Activated CD4-positive, alpha-beta T cell treated with anti-CD3 and anti-CD28 coated beads, Interleukin-10, Interleukin-2, amounts not matched to agents 100 ng/mL and 50 ng/mL, durations not matched to agents 16 hours and 8 hours (primary cell): ENCODE measurements at regions not wholly inside any gene's neighbourhood (a gene's known extent, or its start where the extent isn't known, plus 50 kb on each side); places are given as distances from the start of the nearest gene placed in this dataset.
A peak's percentile ranks its signal among the peaks of the same experiment; 100 is the strongest.
"Not testable (repeated sequence)": the region's sequence is repeated elsewhere in the genome, so short reads cannot be mapped to it uniquely, and the experiment has no call there.

Experiments used
- DNase-seq: peaks from one replicate; pipeline ENCODE4 v3.0.0-alpha.2; 2020

DNA sequence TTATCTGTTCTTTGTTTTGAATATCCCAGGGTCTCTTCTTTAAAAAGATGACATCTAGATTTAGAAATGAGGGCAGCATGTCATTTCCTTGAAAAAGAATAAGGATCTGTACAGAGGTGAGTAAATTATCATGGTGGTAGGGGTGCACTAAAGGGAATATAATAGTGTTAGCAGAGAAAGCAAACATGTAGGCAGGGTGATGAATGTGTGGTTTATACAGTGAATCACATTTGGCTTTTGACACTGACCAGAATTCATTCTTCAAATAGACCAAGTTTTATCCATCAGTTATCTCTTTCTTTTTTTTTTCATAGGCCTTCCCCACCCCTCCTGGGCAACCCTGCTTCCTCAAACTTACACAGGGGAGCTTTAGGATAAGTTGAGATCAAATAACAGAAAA is 184.5 kb upstream of the LRP1B start:
- no peak for DNase-seq

DNA sequence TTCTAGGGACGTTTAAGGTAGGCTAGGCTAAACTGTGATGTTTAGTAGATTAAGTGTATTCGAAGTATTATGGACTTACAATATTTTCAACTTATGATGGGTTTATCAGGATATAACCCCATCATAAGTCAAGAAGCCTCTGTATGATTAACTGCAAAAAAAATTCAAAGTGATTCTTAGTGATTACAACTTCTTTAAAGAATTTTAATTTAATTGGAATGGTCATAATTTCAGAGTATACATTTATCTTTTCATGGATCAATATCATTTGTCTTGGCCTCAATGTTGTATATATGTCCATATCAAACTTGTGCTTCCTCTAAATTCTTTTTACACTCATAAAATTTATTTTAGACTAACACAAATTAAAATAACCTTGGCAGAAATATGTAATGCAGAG is 183.3 kb upstream of the LRP1B start:
- DNase-seq: no peak

DNA sequence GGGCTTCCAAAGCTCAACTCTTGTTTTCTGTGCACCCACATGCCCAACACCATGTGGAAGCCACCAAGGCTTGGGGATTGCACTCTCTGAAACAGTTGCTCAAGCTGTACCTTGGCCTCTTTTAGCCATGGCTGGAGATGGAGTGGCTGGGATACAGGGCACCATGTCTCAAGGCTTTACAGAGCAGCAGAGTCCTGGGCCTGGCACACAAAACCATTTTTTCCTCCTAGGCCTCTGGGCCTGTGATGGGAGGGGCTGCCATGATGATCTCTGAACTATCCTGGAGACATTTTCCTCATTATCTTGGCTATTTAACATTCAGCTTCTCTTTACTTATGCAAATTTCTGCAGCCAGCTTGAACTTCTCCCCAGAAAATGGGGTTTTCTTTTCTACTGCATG is 179.7 kb upstream of the LRP1B start:
- DNase-seq: no peak

DNA sequence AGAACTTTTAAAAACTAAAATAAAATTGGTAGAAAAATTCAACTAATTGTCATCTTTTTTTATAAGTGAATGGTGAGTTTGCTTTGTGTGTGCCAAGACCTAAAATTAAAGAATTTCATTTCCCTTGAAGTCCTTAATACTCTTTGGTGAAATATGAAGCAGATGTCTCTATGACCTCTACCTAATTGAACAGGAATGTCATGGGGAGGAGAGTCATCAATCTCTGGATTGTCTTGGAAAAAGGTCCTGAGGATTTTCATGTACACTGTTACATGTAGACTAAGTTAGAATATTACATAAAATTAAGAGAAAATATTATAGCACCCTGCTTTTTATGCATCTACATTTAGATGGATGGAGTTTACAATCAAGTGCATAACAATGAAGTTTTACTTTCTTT is 177.9 kb upstream of the LRP1B start:
- no peak for DNase-seq

DNA sequence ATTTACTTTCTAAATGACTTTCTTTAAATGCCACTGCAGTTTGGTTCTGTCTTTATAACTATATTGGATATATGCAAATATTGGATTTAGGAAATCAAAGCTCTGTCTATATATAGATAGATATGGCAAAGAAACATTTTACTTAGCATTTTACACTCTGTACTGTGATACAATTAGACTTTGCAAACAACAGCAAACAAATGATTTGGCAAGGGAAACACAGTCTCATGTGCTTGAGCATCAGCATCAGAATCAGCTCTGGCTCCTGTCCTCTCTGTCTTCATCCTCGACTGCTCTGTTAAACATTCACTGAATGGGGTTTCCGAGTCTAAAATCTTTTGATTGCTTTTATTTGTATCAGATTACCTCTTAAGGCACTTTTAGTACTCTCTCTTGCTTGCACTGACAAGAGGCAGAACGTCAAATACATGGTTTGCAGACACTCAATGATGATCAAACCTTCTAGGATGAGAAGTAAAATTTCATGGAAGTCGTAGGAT is 176.8 kb upstream of the LRP1B start:
- DNase-seq: no peak

DNA sequence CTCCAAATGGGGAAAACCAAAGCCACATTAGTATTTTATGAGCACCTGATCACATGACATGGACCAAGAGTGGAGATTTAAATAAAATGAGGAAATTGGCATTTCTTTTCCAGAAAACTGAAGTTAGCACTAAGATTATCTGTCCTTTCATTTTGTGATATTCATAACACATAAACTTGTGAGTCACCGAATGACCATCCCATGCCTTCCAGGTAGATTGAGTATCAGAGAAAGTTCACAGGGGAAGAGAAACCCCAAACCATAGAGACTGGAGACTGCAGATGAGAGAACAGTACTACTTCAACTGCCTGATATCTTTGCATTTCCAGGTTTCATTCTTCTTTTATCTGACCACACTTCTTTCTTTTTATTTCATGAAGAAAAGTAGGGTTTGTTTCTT is 176.3 kb upstream of the LRP1B start:
- no peak for DNase-seq

DNA sequence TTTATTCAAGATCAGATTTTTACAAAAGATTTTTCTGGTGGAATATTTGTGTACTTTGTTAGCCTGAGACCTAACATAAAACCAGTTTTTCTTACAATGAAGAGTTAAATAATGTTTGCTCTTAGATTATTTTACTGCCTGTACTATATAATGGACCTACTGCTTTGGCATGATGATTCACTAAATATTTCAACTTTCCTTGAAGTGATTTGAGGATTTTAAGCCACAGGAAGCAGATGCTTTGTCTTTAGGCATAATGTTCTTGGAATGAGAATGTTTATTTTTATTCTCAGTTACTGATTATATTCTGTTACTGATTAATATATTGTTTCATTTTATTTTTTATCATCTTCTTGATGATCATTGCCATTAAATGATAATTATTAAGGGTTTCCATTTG is 175.3 kb upstream of the LRP1B start:
- no peak for DNase-seq

DNA sequence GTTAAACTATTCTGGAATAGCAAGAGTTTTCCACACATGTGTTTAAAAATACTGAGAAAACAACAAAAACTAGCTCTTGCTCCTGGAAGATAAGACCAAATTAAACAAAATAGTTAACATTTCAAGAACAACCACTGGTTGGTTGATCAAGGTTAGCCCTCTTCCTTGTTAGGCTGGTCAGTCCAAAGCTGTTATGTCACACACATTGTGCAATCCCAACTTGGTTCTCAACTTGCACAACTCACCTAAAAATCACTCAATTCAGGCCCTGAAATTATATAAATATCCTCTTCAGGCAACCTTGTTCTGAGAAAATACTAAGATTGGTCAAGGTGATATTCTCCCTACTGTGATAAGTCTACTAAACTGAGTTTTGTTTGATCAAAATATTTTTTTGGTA is 169.7 kb upstream of the LRP1B start:
- DNase-seq: no peak

DNA sequence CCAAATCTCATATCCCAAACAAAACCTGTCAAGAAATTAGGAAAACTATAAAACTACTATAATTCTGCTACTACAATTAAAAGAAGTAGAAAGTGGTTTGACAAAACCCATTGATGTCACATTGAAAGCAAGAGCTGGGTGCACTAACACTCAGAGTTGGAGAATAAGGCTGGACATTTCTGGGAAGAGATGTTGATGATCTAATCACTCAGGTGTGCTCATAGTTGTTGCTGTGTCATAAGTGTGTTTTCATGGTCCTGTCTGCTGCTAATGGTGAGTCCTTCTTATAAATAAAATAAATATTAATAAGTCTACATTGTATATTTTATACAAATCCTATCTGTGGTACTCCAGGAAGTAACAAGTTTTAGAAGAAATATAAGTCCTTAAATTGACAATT is 168.2 kb upstream of the LRP1B start:
- no peak for DNase-seq

DNA sequence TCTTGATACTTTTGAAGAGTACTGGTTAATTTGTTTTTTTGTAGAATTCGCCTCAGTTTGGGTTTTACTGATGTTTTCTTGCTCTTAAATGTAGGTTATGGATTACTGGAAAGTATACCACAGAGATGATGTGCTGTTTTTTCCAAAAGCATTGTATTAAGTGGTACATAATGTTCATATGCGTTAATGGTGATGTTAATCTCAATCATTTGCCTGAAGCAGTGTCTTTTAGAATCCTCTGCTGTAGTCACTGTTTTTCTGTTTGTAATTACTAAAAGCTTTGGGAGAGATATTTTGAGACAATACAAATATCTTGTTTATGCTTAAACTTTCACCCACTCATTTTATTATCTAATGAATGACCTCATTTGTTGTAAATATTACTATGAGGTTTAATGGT is 163.4 kb upstream of the LRP1B start:
- DNase-seq: no peak

DNA sequence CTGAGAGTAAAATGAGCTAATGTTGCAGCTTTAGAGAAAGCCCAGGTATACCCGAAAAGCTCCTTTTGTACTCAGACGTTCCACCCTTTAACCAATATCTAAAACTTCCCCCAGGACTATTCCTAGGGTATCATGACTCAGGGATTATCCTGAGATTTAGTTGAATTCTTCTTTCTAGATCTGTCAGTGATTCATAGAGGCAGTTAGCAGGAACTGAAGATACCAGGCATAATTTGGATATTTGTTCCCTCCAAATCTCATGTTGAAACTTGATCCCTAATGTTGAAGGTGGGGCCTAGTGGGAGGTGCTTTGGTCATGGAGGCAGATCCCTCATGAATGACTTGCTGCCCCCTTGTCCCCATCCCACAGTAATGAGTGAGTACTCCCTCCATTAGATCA is 161.2 kb upstream of the LRP1B start:
- DNase-seq: no peak

DNA sequence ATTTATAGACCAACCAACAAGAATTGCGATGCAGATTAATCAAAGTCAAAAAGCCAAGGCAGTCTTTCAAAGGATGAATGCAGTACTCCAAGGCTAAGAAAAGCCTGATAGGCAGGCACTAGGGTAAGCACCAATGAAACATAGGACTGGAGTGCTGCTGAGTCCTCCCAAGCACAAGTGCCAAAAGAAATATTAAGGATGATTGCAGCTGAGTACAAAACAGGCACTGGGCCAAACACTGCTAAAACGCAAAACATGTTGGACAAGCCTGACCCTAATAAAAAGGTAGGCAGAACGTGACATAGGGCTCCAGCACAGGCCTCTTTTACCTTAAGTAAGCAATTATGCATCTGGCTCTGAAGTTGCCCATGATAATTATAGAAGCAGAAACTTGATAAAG is 160.1 kb upstream of the LRP1B start:
- no peak for DNase-seq

DNA sequence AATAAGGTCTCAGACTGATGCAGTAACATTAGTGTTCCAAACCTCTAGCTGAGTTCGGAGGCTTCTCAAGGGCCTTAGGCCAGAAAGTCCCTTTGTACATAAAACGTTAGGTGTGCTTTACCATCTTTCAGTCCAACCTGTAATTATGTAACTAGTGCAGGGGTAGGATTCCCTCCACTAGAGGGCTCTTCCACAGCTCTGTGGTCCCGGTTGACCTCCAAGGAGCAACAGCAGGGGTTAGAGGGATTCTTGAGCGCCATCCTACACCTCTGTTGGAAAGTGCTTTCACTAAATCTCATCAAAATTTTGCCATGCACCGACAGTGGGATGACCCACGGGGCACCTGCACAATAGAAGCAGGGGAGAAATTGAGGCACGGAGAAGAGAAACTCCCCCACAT is 155.8 kb upstream of the LRP1B start:
- peak; percentile 0 for DNase-seq

DNA sequence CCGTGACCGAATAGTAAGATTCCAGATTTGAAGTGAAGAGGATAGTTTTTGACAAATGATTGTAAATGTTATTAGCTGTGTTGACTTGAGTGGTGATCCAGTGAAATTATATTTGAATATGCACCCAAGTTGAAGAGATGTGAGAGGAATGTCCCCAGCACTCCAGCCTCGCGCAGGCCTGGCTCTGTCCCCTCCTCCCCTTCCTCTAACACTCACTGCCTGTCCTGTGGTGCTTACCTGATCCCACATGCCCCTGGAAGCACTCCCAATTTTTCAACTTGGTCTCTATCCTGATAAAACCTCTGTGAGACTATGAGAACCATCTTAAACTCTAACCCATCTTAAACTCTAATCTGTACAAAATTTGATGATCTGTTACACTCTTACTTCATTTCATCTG is 154.7 kb upstream of the LRP1B start:
- DNase-seq: no peak

DNA sequence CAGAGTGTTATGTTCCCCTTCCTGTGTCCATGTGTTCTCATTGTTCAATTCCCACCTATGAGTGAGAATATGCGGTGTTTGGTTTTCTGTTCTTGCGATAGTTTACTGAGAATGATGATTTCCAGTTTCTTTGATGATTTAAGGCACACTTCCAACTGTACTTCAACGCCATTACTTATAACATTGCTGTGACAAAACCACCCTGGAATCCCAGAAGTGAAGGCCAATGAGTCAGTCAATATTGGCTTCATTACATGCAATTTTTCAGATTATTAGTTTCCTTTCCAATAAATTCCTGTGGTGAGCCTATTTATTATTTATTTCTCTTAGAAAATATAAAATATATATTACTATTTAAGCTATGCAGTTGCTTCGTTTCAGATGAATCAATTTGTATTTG is 153.5 kb upstream of the LRP1B start:
- not testable (repeated sequence) for DNase-seq

DNA sequence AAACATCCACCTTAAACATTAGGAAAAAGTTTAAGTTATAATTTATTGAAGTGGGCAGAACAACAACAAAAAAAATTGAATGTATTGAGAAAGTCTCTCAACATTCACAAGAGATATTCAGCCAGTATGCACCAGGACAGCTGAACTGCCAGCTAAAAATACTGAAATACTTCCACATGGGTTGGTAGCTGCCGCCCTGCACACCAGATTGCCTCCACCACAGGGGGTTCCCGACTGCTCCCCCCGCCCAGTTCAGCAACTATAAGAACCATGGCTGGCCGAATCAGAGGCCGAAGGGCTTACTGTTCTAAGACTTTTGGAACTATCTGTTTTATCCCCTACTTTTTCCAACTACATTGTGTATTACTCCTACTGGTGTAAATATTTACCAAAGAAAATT is 150.0 kb upstream of the LRP1B start:
- DNase-seq: no peak

DNA sequence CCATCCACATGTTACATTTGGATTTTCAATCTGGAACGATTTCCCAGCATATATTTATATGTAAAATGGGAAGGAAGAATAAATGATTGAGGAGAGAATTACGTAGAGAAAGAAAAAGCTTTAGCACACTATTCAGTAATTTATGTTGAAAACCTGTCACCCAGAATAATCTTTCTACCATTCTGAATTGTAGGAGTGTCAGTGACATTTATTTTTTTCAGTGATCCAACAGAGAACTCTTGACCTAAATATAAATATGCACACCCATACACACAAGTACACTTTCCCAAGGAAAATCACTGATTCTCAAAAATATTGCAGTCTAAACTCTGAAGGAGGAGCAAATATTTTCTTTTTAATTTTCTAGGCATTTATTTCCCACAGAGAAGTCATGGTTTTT is 140.2 kb upstream of the LRP1B start:
- no peak for DNase-seq

DNA sequence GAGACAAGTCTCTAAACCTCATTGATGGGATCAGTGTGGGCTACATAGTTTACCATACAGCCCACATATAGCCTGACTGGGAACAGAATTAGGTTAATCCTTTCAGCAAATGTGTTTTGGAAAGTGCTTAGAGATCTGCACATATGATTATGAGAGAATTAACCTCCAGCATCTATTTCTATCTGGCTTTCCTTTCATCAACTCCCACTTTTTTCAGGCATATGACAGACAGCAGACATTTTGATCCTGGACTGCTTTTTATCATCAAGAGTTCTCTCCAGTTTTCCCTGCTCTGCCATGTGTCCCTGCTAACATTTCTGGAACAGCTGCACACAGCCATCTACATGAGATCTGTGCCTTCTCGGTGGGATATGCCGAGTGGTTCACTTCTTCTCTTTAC is 139.5 kb upstream of the LRP1B start:
- no peak for DNase-seq

DNA sequence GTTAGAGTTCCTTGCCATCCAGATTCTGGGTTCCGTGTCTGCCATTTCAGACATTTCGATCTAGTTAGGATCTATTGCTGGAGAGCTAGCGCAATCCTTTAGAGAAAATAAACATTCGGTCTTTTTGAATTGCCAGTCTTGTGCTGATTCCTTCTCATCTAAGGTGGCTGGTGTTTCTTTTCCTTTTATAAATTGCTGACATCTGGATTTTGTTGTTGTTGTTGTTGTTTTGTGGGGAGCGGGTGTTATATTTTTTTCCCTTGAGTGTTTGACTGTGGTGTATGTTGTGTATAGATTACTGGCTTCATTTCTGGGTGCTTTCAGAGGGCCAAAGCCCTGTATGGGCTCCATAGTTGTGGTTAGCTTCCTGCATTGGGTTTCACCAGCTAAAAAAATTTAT is 128.5 kb upstream of the LRP1B start:
- DNase-seq: no peak

DNA sequence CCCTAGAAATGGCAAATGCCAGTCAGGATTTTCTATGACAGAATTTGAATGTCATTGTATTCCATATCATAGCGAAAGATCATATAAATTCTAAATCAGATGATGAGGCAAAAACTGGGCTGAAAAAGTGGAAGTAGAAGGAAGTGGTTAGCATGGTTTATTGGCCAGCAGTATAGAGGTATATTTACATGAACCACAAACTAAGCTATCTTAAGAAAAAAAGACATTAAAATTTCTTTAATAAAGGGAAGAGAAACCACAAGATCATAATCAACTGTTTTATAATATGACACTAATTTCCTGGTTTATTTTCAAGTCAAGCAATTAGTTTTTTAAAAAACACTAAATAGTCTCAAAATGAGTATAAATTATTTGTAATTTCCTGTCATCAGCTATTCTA is 123.2 kb upstream of the LRP1B start:
- DNase-seq: no peak

DNA sequence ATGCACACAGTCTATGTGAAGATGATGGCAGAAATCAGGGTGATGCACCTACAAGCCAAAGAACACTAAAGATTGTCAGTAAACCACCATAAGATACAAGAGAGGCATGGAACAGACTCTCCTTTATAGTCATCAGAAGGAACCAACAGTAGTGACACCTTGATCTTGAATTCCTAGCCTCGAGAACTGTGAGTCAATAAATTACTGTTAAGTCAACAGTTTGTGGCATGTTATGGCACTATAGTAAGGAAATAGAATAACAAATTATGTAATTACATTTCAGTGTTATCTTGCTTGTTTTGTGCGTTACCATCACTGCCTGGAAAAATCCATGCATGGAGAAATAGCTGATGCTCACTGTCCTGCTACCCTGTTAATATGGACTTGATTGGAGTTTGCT is 110.2 kb upstream of the LRP1B start:
- DNase-seq: no peak

DNA sequence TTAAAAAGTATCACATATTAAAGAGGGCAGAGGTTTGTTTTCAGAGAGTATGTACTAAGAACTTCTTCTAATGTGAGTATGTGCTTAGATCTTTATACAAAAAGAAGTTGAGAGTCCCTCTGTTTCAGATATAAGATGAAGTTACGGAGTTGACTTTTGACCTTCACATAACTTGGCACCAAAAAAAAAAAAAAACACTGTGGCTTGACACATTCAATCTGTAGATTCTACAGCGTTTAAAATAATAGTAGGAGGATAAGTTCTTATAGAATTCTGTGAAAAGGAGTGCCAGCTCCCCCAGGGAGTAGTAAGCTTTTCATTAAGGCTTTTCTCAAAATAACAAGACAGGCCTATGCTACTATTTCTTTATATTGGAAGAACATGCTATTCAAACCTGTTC is 105.4 kb upstream of the LRP1B start:
- no peak for DNase-seq

DNA sequence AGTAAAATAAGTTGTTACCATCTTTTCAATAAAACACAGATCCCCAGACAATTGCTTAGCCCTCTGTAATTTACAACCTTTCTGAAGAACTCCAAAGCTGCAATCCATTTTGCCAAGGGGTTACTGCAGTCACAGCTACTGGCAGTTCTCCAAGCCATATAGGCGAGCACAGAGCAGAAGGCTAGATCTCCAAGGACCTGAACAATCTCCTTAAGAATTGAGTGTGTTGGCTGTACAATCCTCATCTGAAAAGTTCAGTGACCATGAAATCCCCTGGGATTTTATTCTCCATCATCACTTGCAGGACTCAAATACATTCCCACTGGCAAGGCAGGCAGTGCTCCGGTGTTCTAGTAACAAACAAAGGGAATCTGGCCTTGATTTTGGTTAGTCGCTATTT is 103.9 kb upstream of the LRP1B start:
- no peak for DNase-seq

DNA sequence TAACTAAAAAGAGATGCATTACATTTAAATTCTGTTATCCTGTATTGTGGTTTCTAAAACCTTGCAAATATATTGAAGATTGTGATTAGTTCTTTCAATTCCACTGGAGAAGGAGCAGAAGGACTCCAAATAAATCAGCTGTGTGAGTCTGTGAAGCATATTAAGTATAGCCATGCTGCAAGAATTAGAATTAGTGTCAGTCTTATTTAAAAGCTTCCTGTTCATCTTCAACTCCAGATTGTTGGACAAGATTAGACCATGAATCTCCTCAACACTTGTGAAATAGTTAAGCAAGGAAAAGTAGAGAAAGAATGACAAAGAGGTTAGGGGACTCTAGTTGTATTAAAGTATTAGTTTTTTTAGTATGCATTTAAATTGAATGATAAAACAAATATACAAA is 92.5 kb upstream of the LRP1B start:
- DNase-seq: no peak

DNA sequence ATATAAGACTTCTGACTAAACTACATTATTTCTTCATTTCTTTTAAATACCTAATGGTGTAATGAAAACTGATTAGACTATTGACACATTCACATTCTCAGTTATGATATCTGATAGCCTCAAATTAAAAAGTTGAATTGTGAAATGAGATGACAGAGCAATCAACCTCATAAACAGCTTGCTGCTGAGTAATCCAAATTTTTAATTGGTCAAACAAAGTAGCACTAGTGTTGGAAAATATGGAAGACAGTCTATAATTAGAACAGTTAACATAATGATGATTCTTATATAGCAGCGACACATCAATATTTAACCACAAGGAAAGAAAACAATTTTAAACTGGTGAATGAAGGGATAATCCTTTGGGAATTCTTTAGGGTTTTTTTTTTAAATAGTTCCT is 91.9 kb upstream of the LRP1B start:
- no peak for DNase-seq

DNA sequence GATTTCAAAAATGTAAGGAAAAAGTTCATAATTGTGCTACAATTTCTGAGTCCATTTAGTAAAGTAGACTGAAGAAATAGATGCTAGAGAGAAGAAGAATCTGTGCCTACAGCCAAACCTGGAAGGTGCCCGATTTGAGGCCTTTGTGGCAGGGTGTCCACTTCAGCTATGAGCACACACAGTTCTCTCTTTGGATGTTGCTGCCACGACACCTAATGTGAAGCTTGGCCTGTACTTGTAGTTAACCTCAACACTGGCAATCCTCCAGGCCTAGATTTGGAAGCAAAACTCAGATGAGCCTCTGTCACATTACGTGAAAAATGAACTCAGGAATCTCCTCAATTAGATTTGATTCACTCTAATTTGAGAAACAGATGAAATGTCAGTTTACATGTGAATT is 90.1 kb upstream of the LRP1B start:
- no peak for DNase-seq
